GM23338 (cell line): ENCODE measurements at regions not wholly inside any gene's neighbourhood (a gene's known extent, or its start where the extent isn't known, plus 50 kb on each side); places are given as distances from the start of the nearest gene placed in this dataset.

ENCODE experiments used
- CTCF ChIP-seq, 2 experiments: fragments of 200-600 bp in 1 of 2; sonication (generic) in 1 of 2; conservative IDR thresholded peaks; 2 replicates each; pipeline versions ENCODE4 v1.5.1 to v1.6.1; 2016 to 2017; ENCODE audit warnings: antibody characterized with exemption in 2 of 2, low read depth in 2 of 2, mild to moderate bottlenecking in 2 of 2, moderate library complexity in 1 of 2
- ETS1 ChIP-seq: IDR thresholded peaks from 2 replicates; pipeline ENCODE4 v1.6.1; 2016; ENCODE audit warnings: antibody characterized with exemption
- EZH2 ChIP-seq: fragments of 200-600 bp; sonication (generic); IDR thresholded peaks from one replicate; pipeline ENCODE4 v1.8.0; 2017; ENCODE audit warnings: antibody characterized with exemption, mild to moderate bottlenecking, low read depth; ENCODE audit not compliant: unreplicated experiment
- JUNB ChIP-seq: IDR thresholded peaks from one replicate; pipeline ENCODE4 v1.6.1; 2016; ENCODE audit warnings: antibody characterized with exemption; ENCODE audit not compliant: unreplicated experiment
- NANOG ChIP-seq: IDR thresholded peaks from 2 replicates; pipeline ENCODE4 v1.6.1; 2016; ENCODE audit warnings: antibody characterized with exemption, borderline replicate concordance
- POLR2AphosphoS5 ChIP-seq: IDR thresholded peaks from 2 replicates; pipeline ENCODE4 v1.6.1; 2016; ENCODE audit warnings: antibody characterized with exemption, low read depth
- REST ChIP-seq: IDR thresholded peaks from one replicate; pipeline ENCODE4 v1.6.1; 2018; ENCODE audit warnings: antibody characterized with exemption; ENCODE audit not compliant: unreplicated experiment
- ZNF114 ChIP-seq: fragments of 250-450 bp; sonication (Bioruptor Pico); IDR thresholded peaks from 2 replicates; pipeline ENCODE4 v1.5.0; 2020; ENCODE audit warnings: mild to moderate bottlenecking, moderate library complexity
- ZNF331 ChIP-seq: fragments of 250-450 bp; sonication (Bioruptor Pico); IDR thresholded peaks from 2 replicates; pipeline ENCODE4 v1.5.0; 2020; ENCODE audit warnings: low read depth, mild to moderate bottlenecking, moderate library complexity

GRCh38 chr2:137809837-137810236 lies 154.4 kb upstream of the HNMT start:
- TF ChIP-seq CTCF (conservative IDR thresholded peaks at IDR 0.05; ENCODE audit: low read depth in 2 of 2) (no peak), POLR2AphosphoS5 (no peak), ZNF114 (no peak), EZH2 (no peak), ZNF331 (CRISPR knock-in tag) (no peak), ETS1 (no peak), JUNB (no peak), REST (no peak), NANOG (no peak)
